IMR-90 (cell line): ENCODE measurements at regions not wholly inside any gene's neighbourhood (a gene's known extent, or its start where the extent isn't known, plus 50 kb on each side); places are given as distances from the start of the nearest gene placed in this dataset.

Experiments
- BHLHE40 ChIP-seq: fragments of 150-350 bp; IDR thresholded peaks from 2 replicates; pipeline ENCODE4 v1.6.1; 2016; ENCODE audit warnings: mild to moderate bottlenecking, low read depth, low read length
- CHD1 ChIP-seq: IDR thresholded peaks from 2 replicates; pipeline ENCODE4 v1.6.1; 2012; ENCODE audit warnings: low read depth, low read length, improper control_type of control experiment
- CTCF ChIP-seq: conservative IDR thresholded peaks from 2 replicates; pipeline ENCODE4 v1.5.1; 2012; ENCODE audit warnings: mild to moderate bottlenecking, low read depth, low read length, improper control_type of control experiment
- MXI1 ChIP-seq: IDR thresholded peaks from 2 replicates; pipeline ENCODE4 v1.6.1; 2012; ENCODE audit warnings: low read depth, mild to moderate bottlenecking, low read length, moderate library complexity, borderline replicate concordance
- POLR2A ChIP-seq: IDR thresholded peaks from 2 replicates; pipeline ENCODE4 v1.6.1; 2012; ENCODE audit warnings: mild to moderate bottlenecking, low read depth, low read length
- RAD21 ChIP-seq: IDR thresholded peaks from 2 replicates; pipeline ENCODE4 v1.6.1; 2012; ENCODE audit warnings: low read length, improper control_type of control experiment

GRCh38 chr11:134710861-134711407 lies 298.9 kb upstream of the B3GAT1 start:
- TF ChIP-seq RAD21 (no peak), CTCF (no peak), POLR2A (no peak), BHLHE40 (no peak), CHD1 (no peak), MXI1 (no peak)
